Hepatocyte (in vitro differentiated cells): ENCODE measurements at regions not wholly inside any gene's neighbourhood (a gene's known extent, or its start where the extent isn't known, plus 50 kb on each side); places are given as distances from the start of the nearest gene placed in this dataset.

Experiments
- DNase-seq: peaks from one replicate; pipeline ENCODE4 v3.0.0-alpha.2; 2016; ENCODE audit warnings: low spot score
- H2AFZ ChIP-seq: fragments of 200-600 bp; sonication (generic); 2 replicates; pipeline ENCODE4 v1.6.0; 2016; ENCODE audit warnings: antibody characterized with exemption, mild to moderate bottlenecking
- H3K27ac ChIP-seq: fragments of 200-600 bp; sonication (generic); 2 replicates; pipeline ENCODE4 v1.5.1; 2016; ENCODE audit warnings: mild to moderate bottlenecking
- H3K27me3 ChIP-seq: fragments of 200-600 bp; sonication (generic); 2 replicates; pipeline ENCODE4 v1.6.1; 2016
- H3K36me3 ChIP-seq: fragments of 200-600 bp; sonication (generic); replicated peaks from 2 replicates; pipeline ENCODE4 v1.5.1; 2016; ENCODE audit warnings: low read depth; ENCODE audit not compliant: insufficient read depth
- H3K4me1 ChIP-seq: fragments of 200-600 bp; sonication (generic); 2 replicates; pipeline ENCODE4 v1.5.1; 2016; ENCODE audit warnings: mild to moderate bottlenecking, moderate library complexity; ENCODE audit not compliant: insufficient read depth
- H3K4me2 ChIP-seq: fragments of 200-600 bp; sonication (generic); 2 replicates; pipeline ENCODE4 v1.6.0; 2016
- H3K4me3 ChIP-seq: fragments of 200-600 bp; sonication (generic); 2 replicates; pipeline ENCODE4 v1.5.1; 2016; ENCODE audit warnings: mild to moderate bottlenecking
- H3K79me2 ChIP-seq: fragments of 200-600 bp; sonication (generic); 2 replicates; pipeline ENCODE4 v1.6.0; 2017; ENCODE audit warnings: mild to moderate bottlenecking
- H3K9me2 ChIP-seq: fragments of 200-600 bp; sonication (generic); replicated peaks from 2 replicates; pipeline ENCODE4 v1.6.0; 2017; ENCODE audit warnings: mild to moderate bottlenecking; ENCODE audit not compliant: insufficient read depth
- H3K9me3 ChIP-seq: fragments of 200-600 bp; sonication (generic); 2 replicates; pipeline ENCODE4 v1.5.1; 2016; ENCODE audit warnings: low read depth, mild to moderate bottlenecking
- H4K20me1 ChIP-seq: fragments of 200-600 bp; sonication (generic); 2 replicates; pipeline ENCODE4 v1.6.0; 2016; ENCODE audit warnings: mild to moderate bottlenecking; ENCODE audit not compliant: insufficient read depth, poor library complexity, severe bottlenecking
- EZH2 ChIP-seq: fragments of 200-600 bp; sonication (generic); IDR thresholded peaks from 2 replicates; pipeline ENCODE4 v1.6.1; 2016; ENCODE audit warnings: antibody characterized with exemption, mild to moderate bottlenecking, borderline replicate concordance
- EZH2phosphoT487 ChIP-seq: fragments of 200-600 bp; sonication (generic); IDR thresholded peaks from one replicate; pipeline ENCODE4 v1.6.1; 2018; ENCODE audit warnings: antibody characterized with exemption, mild to moderate bottlenecking, low read depth, moderate library complexity; ENCODE audit not compliant: unreplicated experiment, severe bottlenecking
- WGBS: methylation state at CpG from one replicate; pipeline ENCODE4 v1.1.6; 2016; ENCODE audit warnings: low lambda C conversion rate; ENCODE audit errors: missing lambda C conversion rate; 5-methylcytosine and 5-hydroxymethylcytosine counted together
- TF ChIP-seq, protein P1 (sequence below): fragments of 200-600 bp; sonication (generic); IDR thresholded peaks from 2 replicates; pipeline ENCODE4 v1.5.1; 2016; ENCODE audit warnings: antibody characterized with exemption, mild to moderate bottlenecking; ENCODE audit not compliant: poor library complexity

DNA sequence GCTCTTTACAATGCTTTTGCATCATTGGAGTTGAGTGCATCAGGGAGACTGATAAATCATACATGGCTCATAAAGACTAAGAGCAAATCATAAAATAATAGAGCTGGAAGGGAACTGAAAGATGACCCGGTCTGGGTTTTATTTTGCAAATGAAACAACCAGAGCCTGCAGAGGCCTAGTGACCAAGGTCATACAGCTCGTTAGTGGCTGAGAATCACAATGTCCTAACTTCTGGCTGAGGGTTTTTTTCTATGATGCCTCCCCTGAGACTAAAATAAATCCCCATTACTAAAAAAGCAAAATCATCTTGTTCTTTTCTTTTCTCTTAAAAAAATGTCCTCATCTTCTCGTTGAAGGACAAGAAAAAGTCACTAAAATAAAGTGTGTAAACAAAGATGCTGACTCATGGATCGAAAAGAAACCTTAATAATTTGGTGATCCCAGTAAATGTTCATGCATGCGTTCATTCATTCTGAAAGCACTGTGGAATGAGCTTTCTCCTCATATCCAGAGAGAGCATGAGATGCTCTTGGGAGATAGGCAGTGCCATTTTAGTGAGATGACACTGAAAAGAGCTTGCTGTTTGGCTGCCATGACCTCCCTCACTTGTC, 107.8 kb upstream of the PHYHIPL start:
- DNase-seq, result no peak
- peaks cover 19% of the 10 kb centered on the region for H3K4me1 ChIP-seq
- H4K20me1 ChIP-seq, result no peaks in the 10 kb centered on the region
- no peak overlapping the region for H2AFZ ChIP-seq
- no peak overlapping the region for H3K4me3 ChIP-seq
- no peaks in the 10 kb centered on the region for H3K79me2 ChIP-seq
- 82% methylated on average over 5 of the region's 5 CpGs for WGBS
- no peaks in the 10 kb centered on the region for H3K9me3 ChIP-seq
- H3K9me2 ChIP-seq, result no peaks in the 10 kb centered on the region
- H3K27ac ChIP-seq, result no peak overlapping the region
- H3K36me3 ChIP-seq, result no peaks in the 10 kb centered on the region
- H3K27me3 ChIP-seq, result no peaks in the 10 kb centered on the region
- TF ChIP-seq EZH2phosphoT487, result no peak
- H3K4me2 ChIP-seq, result no peak overlapping the region

DNA sequence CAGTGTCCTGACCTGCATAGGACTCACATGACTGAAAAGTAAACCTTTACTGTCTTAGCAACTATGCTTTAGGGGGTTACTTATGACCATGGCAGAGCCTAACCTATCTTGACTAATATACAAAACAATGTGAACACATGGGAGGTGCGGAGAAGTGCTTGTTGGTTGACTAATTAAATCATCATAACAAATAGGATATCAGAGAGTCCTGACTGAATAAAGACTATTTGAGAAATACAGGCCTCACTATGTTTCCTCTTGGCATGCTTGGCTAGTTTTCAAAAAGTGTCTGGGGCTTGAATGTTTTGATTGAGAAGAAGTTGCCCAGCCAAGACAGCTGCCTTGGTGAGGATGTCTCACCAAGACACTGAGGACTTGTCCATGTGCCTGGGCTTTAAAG, 104.4 kb upstream of the PHYHIPL start:
- Histone ChIP-seq H3K36me3 (no peaks in the 10 kb centered on the region), H3K4me1 (peaks cover 27% of the 10 kb centered on the region), H3K27ac (peak overlapping the region; percentile 56), H3K4me3 (no peak overlapping the region), H3K4me2 (no peak overlapping the region), H4K20me1 (no peaks in the 10 kb centered on the region), H3K9me2 (no peaks in the 10 kb centered on the region), H2AFZ (no peak overlapping the region), H3K79me2 (no peaks in the 10 kb centered on the region), H3K9me3 (no peaks in the 10 kb centered on the region), H3K27me3 (no peaks in the 10 kb centered on the region)
- WGBS, result 91% methylated on average over 1 of the region's 1 CpG
- TF ChIP-seq, protein P1, sequence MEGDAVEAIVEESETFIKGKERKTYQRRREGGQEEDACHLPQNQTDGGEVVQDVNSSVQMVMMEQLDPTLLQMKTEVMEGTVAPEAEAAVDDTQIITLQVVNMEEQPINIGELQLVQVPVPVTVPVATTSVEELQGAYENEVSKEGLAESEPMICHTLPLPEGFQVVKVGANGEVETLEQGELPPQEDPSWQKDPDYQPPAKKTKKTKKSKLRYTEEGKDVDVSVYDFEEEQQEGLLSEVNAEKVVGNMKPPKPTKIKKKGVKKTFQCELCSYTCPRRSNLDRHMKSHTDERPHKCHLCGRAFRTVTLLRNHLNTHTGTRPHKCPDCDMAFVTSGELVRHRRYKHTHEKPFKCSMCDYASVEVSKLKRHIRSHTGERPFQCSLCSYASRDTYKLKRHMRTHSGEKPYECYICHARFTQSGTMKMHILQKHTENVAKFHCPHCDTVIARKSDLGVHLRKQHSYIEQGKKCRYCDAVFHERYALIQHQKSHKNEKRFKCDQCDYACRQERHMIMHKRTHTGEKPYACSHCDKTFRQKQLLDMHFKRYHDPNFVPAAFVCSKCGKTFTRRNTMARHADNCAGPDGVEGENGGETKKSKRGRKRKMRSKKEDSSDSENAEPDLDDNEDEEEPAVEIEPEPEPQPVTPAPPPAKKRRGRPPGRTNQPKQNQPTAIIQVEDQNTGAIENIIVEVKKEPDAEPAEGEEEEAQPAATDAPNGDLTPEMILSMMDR, result no peak
- no peak for TF ChIP-seq EZH2phosphoT487
- TF ChIP-seq EZH2, result no peak
- no peak for DNase-seq

DNA sequence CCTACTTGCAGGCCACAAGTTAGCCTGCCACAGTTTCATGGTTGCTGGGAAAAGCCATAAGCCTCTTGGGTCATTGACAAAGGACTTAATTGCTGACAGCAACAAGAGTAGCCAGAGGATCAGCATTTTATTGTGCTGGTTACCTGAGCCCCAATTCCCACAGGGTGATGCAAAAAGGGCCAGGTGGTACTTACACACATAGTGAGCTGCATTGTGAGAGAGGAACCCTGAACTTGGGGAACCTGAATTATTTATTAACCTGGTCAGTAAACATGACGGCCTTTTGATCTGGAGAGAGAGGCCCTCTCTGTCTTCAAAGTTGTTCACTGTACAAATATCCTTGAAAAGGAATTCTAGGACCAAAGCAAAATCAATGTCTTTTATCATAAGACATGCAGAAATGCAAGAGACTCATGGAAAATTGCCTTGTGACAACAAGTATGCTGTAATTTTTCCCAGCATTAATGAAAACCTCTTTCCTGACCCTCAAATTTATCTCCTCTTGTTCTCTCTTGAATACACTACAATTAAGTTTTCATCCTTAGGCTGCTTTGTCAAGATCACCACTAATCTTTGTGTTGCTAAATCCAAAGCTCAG, 102.9 kb upstream of the PHYHIPL start:
- H3K9me2 ChIP-seq, result no peaks in the 10 kb centered on the region
- H2AFZ ChIP-seq, result no peak overlapping the region
- H3K4me2 ChIP-seq, result no peak overlapping the region
- H4K20me1 ChIP-seq, result no peaks in the 10 kb centered on the region
- DNase-seq, result peak; percentile 29
- H3K36me3 ChIP-seq, result no peaks in the 10 kb centered on the region
- no peak overlapping the region for H3K4me3 ChIP-seq
- no peaks in the 10 kb centered on the region for H3K9me3 ChIP-seq
- WGBS, result 45% methylated on average over 1 of the region's 1 CpG
- H3K79me2 ChIP-seq, result no peaks in the 10 kb centered on the region
- peak overlapping the region; percentile 56 for H3K27ac ChIP-seq
- peaks cover 33% of the 10 kb centered on the region for H3K4me1 ChIP-seq
- no peaks in the 10 kb centered on the region for H3K27me3 ChIP-seq
- TF ChIP-seq EZH2 (no peak), EZH2phosphoT487 (no peak)
- TF ChIP-seq, protein P1, result no peak

DNA sequence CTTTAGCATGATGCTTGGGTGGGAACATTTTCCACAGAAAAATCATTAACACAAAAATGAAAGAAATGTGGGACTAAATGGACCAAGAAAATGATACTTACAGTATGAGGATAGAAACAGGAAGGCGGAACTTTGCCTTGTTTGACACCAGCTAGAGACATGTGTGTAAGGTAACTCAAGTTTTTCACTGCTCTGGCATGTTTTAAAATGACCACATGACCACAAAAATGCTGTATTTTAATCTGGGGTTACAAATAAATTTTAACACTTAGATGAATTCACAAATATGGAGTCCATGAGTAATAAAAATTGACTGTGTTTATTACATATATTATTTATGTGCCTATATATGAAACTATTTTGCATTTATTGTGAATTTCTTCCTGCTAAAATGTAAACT, 100.9 kb upstream of the PHYHIPL start:
- DNase-seq, result no peak
- Histone ChIP-seq H3K9me2 (no peaks in the 10 kb centered on the region), H3K27me3 (no peaks in the 10 kb centered on the region), H3K4me2 (no peak overlapping the region), H3K9me3 (no peaks in the 10 kb centered on the region), H3K79me2 (no peaks in the 10 kb centered on the region), H3K4me3 (no peak overlapping the region), H2AFZ (no peak overlapping the region), H3K4me1 (peaks cover 38% of the 10 kb centered on the region), H3K36me3 (no peaks in the 10 kb centered on the region), H3K27ac (no peak overlapping the region), H4K20me1 (no peaks in the 10 kb centered on the region)
- WGBS, result 93% methylated on average over 1 of the region's 1 CpG
- no peak for TF ChIP-seq EZH2phosphoT487
- TF ChIP-seq, protein P1, result no peak
- TF ChIP-seq EZH2, result no peak
